ENCODE measurements at regions not wholly inside any gene's neighbourhood (a gene's known extent, or its start where the extent isn't known, plus 50 kb on each side); places are given as distances from the start of the nearest gene placed in this dataset.
"Not testable (repeated sequence)": the region's sequence is repeated elsewhere in the genome, so short reads cannot be mapped to it uniquely, and the experiment has no call there.

GRCh38 chr7:55308186-55308929, 56.8 kb upstream of the LANCL2 start:
- Histone ChIP-seq H3K4me1 (ENCODE audit: control insufficient read depth in 2 of 2, insufficient read depth in 2 of 2, low read length in 2 of 2) (no peaks in the 10 kb centered on the region), H3K9me3 (ENCODE audit: control insufficient read depth in 2 of 2, insufficient read depth in 1 of 2, low read length in 1 of 2) (peaks cover 0 to 5% of the 10 kb centered on the region in 2 donors), H3K27ac (ENCODE audit: low read depth in 1 of 2, low read length in 1 of 2) (no peak overlapping the region), H3K36me3 (ENCODE audit: control insufficient read depth in 2 of 2, insufficient read depth in 2 of 2, low read length in 1 of 2) (no peaks in the 10 kb centered on the region), H3K27me3 (ENCODE audit: control insufficient read depth in 2 of 2, insufficient read depth in 1 of 2, low read length in 1 of 2) (no peaks in the 10 kb centered on the region), H3K4me3 (ENCODE audit: low read length in 2 of 2) (no peak overlapping the region)
- WGBS: 95% methylated on average over 3 of the region's 3 CpGs
- DNase-seq (ENCODE audit: low read depth in 6 of 9, low spot score in 9 of 9): no peak

- no peak for DNase-seq (ENCODE audit: low read depth in 6 of 9, low spot score in 9 of 9)
- no peaks in the 10 kb centered on the region for H3K4me1 ChIP-seq (ENCODE audit: control insufficient read depth in 2 of 2, insufficient read depth in 2 of 2, low read length in 2 of 2)
- no peaks in the 10 kb centered on the region for H3K36me3 ChIP-seq (ENCODE audit: control insufficient read depth in 2 of 2, insufficient read depth in 2 of 2, low read length in 1 of 2)
- H3K27ac ChIP-seq (ENCODE audit: low read depth in 1 of 2, low read length in 1 of 2): no peak overlapping the region
- 89% methylated on average over 17 of the region's 17 CpGs for WGBS
- H3K27me3 ChIP-seq (ENCODE audit: control insufficient read depth in 2 of 2, insufficient read depth in 1 of 2, low read length in 1 of 2): no peaks in the 10 kb centered on the region
- no peak overlapping the region for H3K4me3 ChIP-seq (ENCODE audit: low read length in 2 of 2)
- H3K9me3 ChIP-seq (ENCODE audit: control insufficient read depth in 2 of 2, insufficient read depth in 1 of 2, low read length in 1 of 2): peaks cover 0 to 5% of the 10 kb centered on the region in 2 donors
Measured at GRCh38 chr7:55309040-55309991, 55.8 kb upstream of the LANCL2 start.

- no peak for DNase-seq (ENCODE audit: low read depth in 6 of 9, low spot score in 9 of 9)
- H3K27me3 ChIP-seq (ENCODE audit: control insufficient read depth in 2 of 2, insufficient read depth in 1 of 2, low read length in 1 of 2): no peaks in the 10 kb centered on the region
- H3K4me3 ChIP-seq (ENCODE audit: low read length in 2 of 2): no peak overlapping the region
- H3K27ac ChIP-seq (ENCODE audit: low read depth in 1 of 2, low read length in 1 of 2): no peak overlapping the region
- peaks cover 0 to 5% of the 10 kb centered on the region in 2 donors for H3K9me3 ChIP-seq (ENCODE audit: control insufficient read depth in 2 of 2, insufficient read depth in 1 of 2, low read length in 1 of 2)
- H3K36me3 ChIP-seq (ENCODE audit: control insufficient read depth in 2 of 2, insufficient read depth in 2 of 2, low read length in 1 of 2): no peaks in the 10 kb centered on the region
- 86% methylated on average over 8 of the region's 8 CpGs for WGBS
- H3K4me1 ChIP-seq (ENCODE audit: control insufficient read depth in 2 of 2, insufficient read depth in 2 of 2, low read length in 2 of 2): no peaks in the 10 kb centered on the region
Measured at GRCh38 chr7:55310287-55311025, 54.7 kb upstream of the LANCL2 start.

- not testable (repeated sequence) for H3K36me3 ChIP-seq (ENCODE audit: control insufficient read depth in 2 of 2, insufficient read depth in 2 of 2, low read length in 1 of 2); H3K9me3 ChIP-seq (ENCODE audit: control insufficient read depth in 2 of 2, insufficient read depth in 1 of 2, low read length in 1 of 2); DNase-seq (ENCODE audit: low read depth in 6 of 9, low spot score in 9 of 9); H3K4me3 ChIP-seq (ENCODE audit: low read length in 2 of 2); H3K4me1 ChIP-seq (ENCODE audit: control insufficient read depth in 2 of 2, insufficient read depth in 2 of 2, low read length in 2 of 2); H3K27ac ChIP-seq (ENCODE audit: low read depth in 1 of 2, low read length in 1 of 2); H3K27me3 ChIP-seq (ENCODE audit: control insufficient read depth in 2 of 2, insufficient read depth in 1 of 2, low read length in 1 of 2)
- WGBS: 94% methylated on average over 27 of the region's 27 CpGs
Measured at GRCh38 chr7:55311892-55312291, 53.2 kb upstream of the LANCL2 start.

GRCh38 chr7:55313671-55314070, 51.5 kb upstream of the LANCL2 start:
- not testable (repeated sequence) for H3K27ac ChIP-seq (ENCODE audit: low read depth in 1 of 2, low read length in 1 of 2); H3K36me3 ChIP-seq (ENCODE audit: control insufficient read depth in 2 of 2, insufficient read depth in 2 of 2, low read length in 1 of 2); H3K9me3 ChIP-seq (ENCODE audit: control insufficient read depth in 2 of 2, insufficient read depth in 1 of 2, low read length in 1 of 2); H3K4me1 ChIP-seq (ENCODE audit: control insufficient read depth in 2 of 2, insufficient read depth in 2 of 2, low read length in 2 of 2); H3K27me3 ChIP-seq (ENCODE audit: control insufficient read depth in 2 of 2, insufficient read depth in 1 of 2, low read length in 1 of 2); DNase-seq (ENCODE audit: low read depth in 6 of 9, low spot score in 9 of 9); H3K4me3 ChIP-seq (ENCODE audit: low read length in 2 of 2)
- 88% methylated on average over 5 of the region's 5 CpGs for WGBS

- no peaks in the 10 kb centered on the region for H3K36me3 ChIP-seq (ENCODE audit: control insufficient read depth in 2 of 2, insufficient read depth in 2 of 2, low read length in 1 of 2)
- H3K4me1 ChIP-seq (ENCODE audit: control insufficient read depth in 2 of 2, insufficient read depth in 2 of 2, low read length in 2 of 2): no peaks in the 10 kb centered on the region
- H3K27ac ChIP-seq (ENCODE audit: low read depth in 1 of 2, low read length in 1 of 2): no peak overlapping the region
- H3K9me3 ChIP-seq (ENCODE audit: control insufficient read depth in 2 of 2, insufficient read depth in 1 of 2, low read length in 1 of 2): peaks cover 0 to 5% of the 10 kb centered on the region in 2 donors
- no peak for DNase-seq (ENCODE audit: low read depth in 6 of 9, low spot score in 9 of 9)
- 86% methylated on average over 8 of the region's 8 CpGs for WGBS
- H3K27me3 ChIP-seq (ENCODE audit: control insufficient read depth in 2 of 2, insufficient read depth in 1 of 2, low read length in 1 of 2): no peaks in the 10 kb centered on the region
- no peak overlapping the region for H3K4me3 ChIP-seq (ENCODE audit: low read length in 2 of 2)
Measured at GRCh38 chr7:55314967-55315366, 50.2 kb upstream of the LANCL2 start.

All from thymus (tissue), 11 donors.